ENCODE measurements at regions not wholly inside any gene's neighbourhood (a gene's known extent, or its start where the extent isn't known, plus 50 kb on each side); places are given as distances from the start of the nearest gene placed in this dataset.

DNA sequence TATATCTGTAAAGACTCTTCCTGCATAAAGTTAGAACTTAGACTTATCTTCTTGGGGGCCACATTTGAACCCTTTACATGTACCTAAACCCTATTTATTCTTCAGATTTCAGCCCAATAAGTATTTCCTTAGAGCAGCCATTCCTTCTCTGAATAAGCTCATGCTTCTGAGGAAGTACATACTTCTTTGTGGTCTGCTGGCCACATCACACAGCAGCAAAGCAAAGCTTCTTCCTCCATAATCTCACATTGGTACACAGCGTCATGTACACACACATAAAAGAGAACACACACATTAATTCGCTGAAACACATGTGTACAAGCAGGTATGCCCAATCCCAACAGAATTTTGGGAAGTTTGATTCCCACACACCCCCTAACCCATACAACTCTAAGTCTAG is 331.0 kb downstream of the CDH2 start:
- Mint-ChIP-seq H3K4me3 (no peak overlapping the region), H3K27me3 (ENCODE audit: low read depth in 3 of 3) (peaks cover 0 to 1% (median 0%) of the 10 kb centered on the region in 3 donors), H3K9me3 (peaks cover 0 to 12% (median 9%) of the 10 kb centered on the region in 7 donors), H3K27ac (no peak overlapping the region), H3K4me1 (no peaks in the 10 kb centered on the region), H3K36me3 (no peaks in the 10 kb centered on the region)
- no peak overlapping the region for H3K9ac ChIP-seq (ENCODE audit: insufficient read depth, low read length, poor library complexity, severe bottlenecking)
- no peak overlapping the region for H3K27ac ChIP-seq (ENCODE audit: low read depth in 1 of 2, low read length in 2 of 2)
- no peak overlapping the region for H3K4me3 ChIP-seq (replicated peaks in 1 of 3; ENCODE audit: low read depth in 2 of 3, low read length in 3 of 3)
- intact Hi-C loops (cut with micrococcal nuclease): no loop called here
- no peak for DNase-seq
- 89% methylated on average over 2 of the region's 2 CpGs for WGBS (ENCODE audit: insufficient coverage)
- TF ChIP-seq, protein P1, sequence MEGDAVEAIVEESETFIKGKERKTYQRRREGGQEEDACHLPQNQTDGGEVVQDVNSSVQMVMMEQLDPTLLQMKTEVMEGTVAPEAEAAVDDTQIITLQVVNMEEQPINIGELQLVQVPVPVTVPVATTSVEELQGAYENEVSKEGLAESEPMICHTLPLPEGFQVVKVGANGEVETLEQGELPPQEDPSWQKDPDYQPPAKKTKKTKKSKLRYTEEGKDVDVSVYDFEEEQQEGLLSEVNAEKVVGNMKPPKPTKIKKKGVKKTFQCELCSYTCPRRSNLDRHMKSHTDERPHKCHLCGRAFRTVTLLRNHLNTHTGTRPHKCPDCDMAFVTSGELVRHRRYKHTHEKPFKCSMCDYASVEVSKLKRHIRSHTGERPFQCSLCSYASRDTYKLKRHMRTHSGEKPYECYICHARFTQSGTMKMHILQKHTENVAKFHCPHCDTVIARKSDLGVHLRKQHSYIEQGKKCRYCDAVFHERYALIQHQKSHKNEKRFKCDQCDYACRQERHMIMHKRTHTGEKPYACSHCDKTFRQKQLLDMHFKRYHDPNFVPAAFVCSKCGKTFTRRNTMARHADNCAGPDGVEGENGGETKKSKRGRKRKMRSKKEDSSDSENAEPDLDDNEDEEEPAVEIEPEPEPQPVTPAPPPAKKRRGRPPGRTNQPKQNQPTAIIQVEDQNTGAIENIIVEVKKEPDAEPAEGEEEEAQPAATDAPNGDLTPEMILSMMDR (IDR thresholded peaks at IDR 0.05): no peak
- H2AFZ ChIP-seq (ENCODE audit: insufficient read depth, low read depth, low read length, poor library complexity, severe bottlenecking): no peak overlapping the region
- no peak overlapping the region for H3K4me2 ChIP-seq (replicated peaks; ENCODE audit: extremely low read depth, low read length, poor library complexity, severe bottlenecking)
- no peaks in the 10 kb centered on the region for H3K36me3 ChIP-seq (replicated peaks in 1 of 2; ENCODE audit: control insufficient read depth in 1 of 2, insufficient read depth in 2 of 2, low read length in 2 of 2)
- no peaks in the 10 kb centered on the region for H3K79me2 ChIP-seq (ENCODE audit: insufficient read depth, low read length)
- H4K20me1 ChIP-seq (ENCODE audit: insufficient read depth, low read length): no peaks in the 10 kb centered on the region
- H3K4me1 ChIP-seq (ENCODE audit: control insufficient read depth in 1 of 2, insufficient read depth in 2 of 2, low read length in 2 of 2): no peaks in the 10 kb centered on the region
- no peaks in the 10 kb centered on the region for H3K9me3 ChIP-seq (replicated peaks in 1 of 2; ENCODE audit: control insufficient read depth in 1 of 2, insufficient read depth in 1 of 2, low read length in 2 of 2)
- no peaks in the 10 kb centered on the region for H3K27me3 ChIP-seq (ENCODE audit: control insufficient read depth in 2 of 2, insufficient read depth in 2 of 2, low read length in 2 of 2)

DNA sequence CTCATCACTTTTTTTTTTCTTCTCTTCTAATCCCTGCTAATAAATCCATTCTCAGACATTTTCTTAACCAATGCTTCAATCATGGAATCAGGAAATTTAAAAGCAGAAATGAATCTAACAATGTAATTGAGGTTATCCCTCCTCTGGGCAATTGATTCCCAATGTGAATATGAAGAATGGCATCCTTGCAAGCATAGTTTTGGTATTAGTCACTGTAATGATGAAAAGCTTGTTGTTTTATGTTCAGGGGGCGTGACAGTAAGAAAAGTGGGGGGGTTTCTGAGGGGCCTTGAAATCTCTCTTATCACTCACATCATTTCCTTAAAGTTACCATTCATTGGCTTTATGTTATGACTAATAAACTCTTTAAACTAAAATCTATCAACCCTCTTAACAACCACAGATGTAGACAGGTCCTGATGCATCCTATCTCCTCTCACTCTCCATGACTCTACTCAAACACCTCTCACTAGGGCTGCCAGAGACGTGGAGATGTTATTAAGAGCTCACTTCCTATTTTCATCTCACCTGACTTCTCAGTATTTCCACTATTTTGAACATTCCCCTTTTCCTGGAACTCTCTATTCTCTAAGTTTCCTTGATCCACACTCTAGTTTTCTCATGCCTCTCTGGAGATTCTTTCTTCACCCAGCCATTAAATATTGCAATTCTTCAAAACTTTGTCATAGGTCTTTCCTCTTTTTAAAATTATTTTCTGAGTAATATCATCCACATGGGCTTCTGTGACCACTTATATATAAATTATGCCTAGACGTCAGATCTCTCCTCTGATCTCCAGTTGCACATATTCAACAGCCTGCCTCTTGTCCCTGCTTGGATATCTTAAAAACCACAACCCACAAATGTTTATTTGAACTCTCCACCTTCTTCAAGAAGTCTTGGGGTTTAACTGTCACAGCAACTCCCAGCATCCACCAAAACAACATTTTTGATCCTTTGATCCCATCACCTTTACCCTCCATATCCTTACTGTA is 332.9 kb downstream of the CDH2 start:
- Mint-ChIP-seq H3K9me3 (peaks cover 0 to 12% (median 8%) of the 10 kb centered on the region in 7 donors), H3K4me1 (no peaks in the 10 kb centered on the region)
- TF ChIP-seq, protein P1 (IDR thresholded peaks at IDR 0.05): no peak

More for the DNA sequence above, 332.9 kb downstream of the CDH2 start:
- H3K79me2 ChIP-seq (ENCODE audit: insufficient read depth, low read length): no peaks in the 10 kb centered on the region
- no peaks in the 10 kb centered on the region for H4K20me1 ChIP-seq (ENCODE audit: insufficient read depth, low read length)
- H3K27ac ChIP-seq (ENCODE audit: low read depth in 1 of 2, low read length in 2 of 2): no peak overlapping the region
- H3K27me3 ChIP-seq (ENCODE audit: control insufficient read depth in 2 of 2, insufficient read depth in 2 of 2, low read length in 2 of 2): no peaks in the 10 kb centered on the region
- 21% methylated on average over 1 of the region's 3 CpGs for WGBS (ENCODE audit: insufficient coverage)
- Mint-ChIP-seq H3K27me3 (ENCODE audit: low read depth in 3 of 3) (peaks cover 0 to 1% (median 0%) of the 10 kb centered on the region in 3 donors), H3K4me3 (no peak overlapping the region), H3K27ac (no peak overlapping the region), H3K36me3 (no peaks in the 10 kb centered on the region)
- intact Hi-C loops (cut with micrococcal nuclease): no loop called here
- no peak overlapping the region for H2AFZ ChIP-seq (ENCODE audit: insufficient read depth, low read depth, low read length, poor library complexity, severe bottlenecking)
- H3K4me2 ChIP-seq (replicated peaks; ENCODE audit: extremely low read depth, low read length, poor library complexity, severe bottlenecking): no peak overlapping the region
- no peaks in the 10 kb centered on the region for H3K4me1 ChIP-seq (ENCODE audit: control insufficient read depth in 1 of 2, insufficient read depth in 2 of 2, low read length in 2 of 2)
- H3K4me3 ChIP-seq (replicated peaks in 1 of 3; ENCODE audit: low read depth in 2 of 3, low read length in 3 of 3): no peak overlapping the region
- H3K9ac ChIP-seq (ENCODE audit: insufficient read depth, low read length, poor library complexity, severe bottlenecking): no peak overlapping the region
- DNase-seq: no peak
- H3K9me3 ChIP-seq (replicated peaks in 1 of 2; ENCODE audit: control insufficient read depth in 1 of 2, insufficient read depth in 1 of 2, low read length in 2 of 2): no peaks in the 10 kb centered on the region
- H3K36me3 ChIP-seq (replicated peaks in 1 of 2; ENCODE audit: control insufficient read depth in 1 of 2, insufficient read depth in 2 of 2, low read length in 2 of 2): no peaks in the 10 kb centered on the region
